Keratinocyte (primary cell): ENCODE measurements at regions not wholly inside any gene's neighbourhood (a gene's known extent, or its start where the extent isn't known, plus 50 kb on each side); places are given as distances from the start of the nearest gene placed in this dataset.

Experiments
- DNase-seq: peaks from one replicate; pipeline ENCODE4 v3.0.0-alpha.2; 2011; ENCODE audit warnings: low read depth, missing footprints, low spot score
- FAIRE-seq: peaks from 2 replicates; lab custom pipeline; 2011; peaks lifted over from hg19 to GRCh38; lab: Jason Lieb, UNC
- H2AFZ ChIP-seq: 2 replicates; pipeline ENCODE4 v1.6.0; 2012; ENCODE audit warnings: low read length, control low read depth, inconsistent platforms; ENCODE audit not compliant: control insufficient read depth
- H3K27ac ChIP-seq: 2 replicates; pipeline ENCODE4 v1.5.1; 2011; ENCODE audit warnings: low read length; ENCODE audit not compliant: control insufficient read depth, insufficient read depth
- H3K27me3 ChIP-seq: 3 replicates; pipeline ENCODE4 v1.6.0; 2011; ENCODE audit warnings: low read length; ENCODE audit not compliant: control insufficient read depth, insufficient read depth; ENCODE audit errors: extremely low read depth
- H3K36me3 ChIP-seq, 2 experiments: 2 replicates in 1 of 2; 3 replicates in 1 of 2; pipeline ENCODE4 v1.5.1; 2011; ENCODE audit warnings: low read length in 2 of 2, mild to moderate bottlenecking in 1 of 2; ENCODE audit not compliant: control insufficient read depth in 2 of 2, insufficient read depth in 2 of 2; ENCODE audit errors: extremely low read depth in 1 of 2
- H3K4me1 ChIP-seq: 3 replicates; pipeline ENCODE4 v1.5.1; 2011; ENCODE audit warnings: low read length; ENCODE audit not compliant: control insufficient read depth, insufficient read depth; ENCODE audit errors: extremely low read depth
- H3K4me2 ChIP-seq: 3 replicates; pipeline ENCODE4 v1.6.0; 2011; ENCODE audit warnings: low read depth, low read length; ENCODE audit not compliant: control insufficient read depth, insufficient read depth; ENCODE audit errors: extremely low read depth
- H3K4me3 ChIP-seq, 3 experiments: fragments of 200-600 bp in 1 of 3; sonication (generic) in 1 of 3; 2 replicates in 2 of 3; 3 replicates in 1 of 3; pipeline ENCODE4 v1.5.1; 2011 to 2016; ENCODE audit warnings: low read length in 3 of 3, mild to moderate bottlenecking in 3 of 3, control low read depth in 2 of 3, inconsistent platforms in 1 of 3, low read depth in 1 of 3, mixed read lengths in 1 of 3, mixed run types in 1 of 3, moderate library complexity in 1 of 3; ENCODE audit not compliant: control insufficient read depth in 2 of 3, insufficient read depth in 2 of 3; ENCODE audit errors: extremely low read depth in 1 of 3
- H3K79me2 ChIP-seq: 2 replicates; pipeline ENCODE4 v1.6.0; 2012; ENCODE audit warnings: low read length; ENCODE audit not compliant: control insufficient read depth, insufficient read depth
- H3K9ac ChIP-seq: 3 replicates; pipeline ENCODE4 v1.6.0; 2011; ENCODE audit warnings: low read length; ENCODE audit not compliant: control insufficient read depth, insufficient read depth; ENCODE audit errors: extremely low read depth
- H3K9me1 ChIP-seq: 3 replicates; pipeline ENCODE4 v1.6.0; 2011; ENCODE audit warnings: low read length; ENCODE audit not compliant: control insufficient read depth, insufficient read depth; ENCODE audit errors: extremely low read depth
- H3K9me3 ChIP-seq: 2 replicates; pipeline ENCODE4 v1.5.1; 2012; ENCODE audit warnings: low read depth, low read length; ENCODE audit not compliant: control insufficient read depth
- H4K20me1 ChIP-seq: 3 replicates; pipeline ENCODE4 v1.6.0; 2011; ENCODE audit warnings: low read length; ENCODE audit not compliant: control insufficient read depth, insufficient read depth; ENCODE audit errors: extremely low read depth
- CTCF ChIP-seq, 3 experiments: IDR thresholded peaks in 1 of 3; conservative IDR thresholded peaks in 1 of 3; optimal IDR thresholded peaks in 1 of 3; 2 replicates in 2 of 3; 3 replicates in 1 of 3; pipeline versions ENCODE3 to v1.5.1; 2011; ENCODE audit warnings: low read length in 3 of 3, mild to moderate bottlenecking in 3 of 3, moderate library complexity in 2 of 3, control low read depth in 1 of 3, inconsistent platforms in 1 of 3; ENCODE audit not compliant: insufficient read depth in 2 of 3; ENCODE audit errors: extremely low read depth in 1 of 3
- EZH2 ChIP-seq: IDR thresholded peaks from one replicate; pipeline ENCODE4 v1.6.1; 2012; ENCODE audit warnings: inconsistent platforms, mild to moderate bottlenecking, low read length, moderate library complexity
- dilution Hi-C: fragments of 300-500 bp; cut with MboI; formaldehyde crosslinking; loops from one replicate; pipeline ENCODE4 v1.7.0; 2020; ENCODE audit warnings: low sequenced_read_pairs; ENCODE audit not compliant: extremely low pct_ligation_motif_present

GRCh38 chr17:59513934-59514841 is 51.2 kb upstream of the DHX40 start:
- Histone ChIP-seq H3K4me1 (no peaks in the 10 kb centered on the region), H3K27ac (no peak overlapping the region), H3K27me3 (no peaks in the 10 kb centered on the region), H3K9me1 (no peaks in the 10 kb centered on the region), H3K9me3 (no peaks in the 10 kb centered on the region), H3K36me3 (no peaks in the 10 kb centered on the region), H3K79me2 (no peaks in the 10 kb centered on the region), H3K4me3 (no peak overlapping the region), H3K9ac (no peak overlapping the region), H4K20me1 (no peaks in the 10 kb centered on the region), H3K4me2 (no peak overlapping the region), H2AFZ (no peak overlapping the region)
- DNase-seq = no peak
- no peak for FAIRE-seq
- TF ChIP-seq CTCF (optimal IDR thresholded peaks at IDR 0.05 in 1 of 3, IDR thresholded peaks at IDR 0.05 in 1 of 3, conservative IDR thresholded peaks at IDR 0.05 in 1 of 3; ENCODE audit: extremely low read depth in 1 of 3, insufficient read depth in 2 of 3, low read length in 3 of 3) (no peak), EZH2 (no peak)
- dilution Hi-C loops = no loop called here
